GM12878 (cell line): ENCODE measurements at regions not wholly inside any gene's neighbourhood (a gene's known extent, or its start where the extent isn't known, plus 50 kb on each side); places are given as distances from the start of the nearest gene placed in this dataset.

Experiments used
- ATAC-seq: fragments of 200-7000 bp; cut with Tn5 transposase; 3 replicates; pipeline ENCODE4 v1.9.1; 2020; ENCODE audit warnings: mild to moderate bottlenecking, moderate library complexity
- BruUV-seq: library from RNA; stranded (reverse); fragments of 400-500 nt; replicated peaks from 2 replicates; lab custom pipeline; 2021; lab: Mats Ljungman, UMichigan
- CTCF ChIA-PET: fragments of 300-600 bp; sonication (Branson Sonifier 250); formaldehyde crosslinking; extraction: SDS; loops from one replicate; lab custom pipeline; 2021; ENCODE audit warnings: inconsistent platforms; lab: Yijun Ruan, JAX
- POLR2A ChIA-PET: fragments of 350-600 bp; formaldehyde crosslinking; extraction: SDS; loops from one replicate; lab custom pipeline; 2021; ENCODE audit warnings: inconsistent platforms; lab: Charles Lee
- RAD21 ChIA-PET: fragments of 300-600 bp; sonication (Branson Sonifier 250); formaldehyde crosslinking; loops from one replicate; lab custom pipeline; 2023; ENCODE audit warnings: antibody characterized with exemption; ENCODE audit not compliant: unreplicated experiment; lab: Charles Lee
- SMC1A ChIA-PET: fragments of 300-600 bp; sonication (Branson Sonifier 250); formaldehyde crosslinking; loops from one replicate; lab custom pipeline; 2023; ENCODE audit not compliant: unreplicated experiment, uncharacterized antibody; lab: Charles Lee
- DNase-seq: peaks from one replicate; pipeline ENCODE4 v3.0.0-alpha.2; 2011; ENCODE audit warnings: low read depth, low spot score
- FAIRE-seq: peaks from 3 replicates; lab custom pipeline; 2011; peaks lifted over from hg19 to GRCh38; lab: Jason Lieb, UNC
- H2AFZ ChIP-seq: 2 replicates; pipeline ENCODE4 v1.6.0; 2011; ENCODE audit warnings: low read depth, low read length, control low read depth; ENCODE audit not compliant: control insufficient read depth
- H3K27ac ChIP-seq: 2 replicates; pipeline ENCODE4 v1.5.1; 2011; ENCODE audit warnings: control low read depth; ENCODE audit not compliant: control insufficient read depth, insufficient read depth
- H3K27me3 ChIP-seq, 2 experiments: replicated peaks in 1 of 2; 2 replicates each; pipeline versions ENCODE4 v1.6.0 to v1.6.1; 2011; ENCODE audit warnings: low read length in 1 of 2; ENCODE audit not compliant: control insufficient read depth in 2 of 2, insufficient read depth in 2 of 2
- H3K36me3 ChIP-seq, 2 experiments: 2 replicates each; pipeline ENCODE4 v1.5.1; 2011; ENCODE audit warnings: low read length in 1 of 2; ENCODE audit not compliant: control insufficient read depth in 2 of 2, insufficient read depth in 2 of 2
- H3K4me1 ChIP-seq: 2 replicates; pipeline ENCODE4 v1.6.1; 2011; ENCODE audit warnings: mild to moderate bottlenecking, low read length, moderate library complexity, mixed read lengths; ENCODE audit not compliant: control insufficient read depth, insufficient read depth
- H3K4me2 ChIP-seq: 2 replicates; pipeline ENCODE4 v1.6.0; 2011; ENCODE audit warnings: control low read depth; ENCODE audit not compliant: control insufficient read depth, insufficient read depth
- H3K4me3 ChIP-seq: fragments of 200-600 bp; sonication (generic); 2 replicates; pipeline ENCODE4 v1.5.1; 2016
- H3K79me2 ChIP-seq: 2 replicates; pipeline ENCODE4 v1.6.0; 2011; ENCODE audit warnings: low read length; ENCODE audit not compliant: control insufficient read depth, insufficient read depth
- H3K9ac ChIP-seq: 2 replicates; pipeline ENCODE4 v1.8.0; 2011; ENCODE audit warnings: low read length, control low read depth, mixed read lengths; ENCODE audit not compliant: control insufficient read depth, insufficient read depth
- H3K9me3 ChIP-seq: replicated peaks from 3 replicates; pipeline ENCODE4 v1.5.1; 2011; ENCODE audit warnings: mild to moderate bottlenecking, low read length; ENCODE audit not compliant: control insufficient read depth, insufficient read depth
- H4K20me1 ChIP-seq: 2 replicates; pipeline ENCODE4 v1.6.0; 2011; ENCODE audit not compliant: control insufficient read depth, insufficient read depth
- ELK1 ChIP-seq: IDR thresholded peaks from 2 replicates; pipeline ENCODE4 v1.6.1; 2012; ENCODE audit warnings: low read depth, low read length, improper control_type of control experiment
- FOXM1 ChIP-seq: IDR thresholded peaks from 2 replicates; pipeline ENCODE4 v1.6.1; 2012; ENCODE audit warnings: low read depth, mild to moderate bottlenecking, inconsistent platforms, low read length, moderate library complexity
- KAT2A ChIP-seq: conservative IDR thresholded peaks from 2 replicates; pipeline ENCODE4 v1.6.1; 2011; ENCODE audit warnings: low read depth, low read length; ENCODE audit not compliant: control insufficient read depth
- MEF2B ChIP-seq: fragments of 450-650 bp; IDR thresholded peaks from 2 replicates; pipeline ENCODE4 v1.6.1; 2018; ENCODE audit warnings: mild to moderate bottlenecking, moderate library complexity; ENCODE audit not compliant: partially characterized antibody, poor library complexity, severe bottlenecking
- NBN ChIP-seq: fragments of 450-650 bp; IDR thresholded peaks from 2 replicates; pipeline ENCODE4 v1.6.1; 2016
- SP1 ChIP-seq: IDR thresholded peaks from one replicate; pipeline ENCODE4 v1.6.1; 2011; ENCODE audit warnings: low read depth, low read length
- WGBS: methylation state at CpG from one replicate; pipeline ENCODE4 v1.1.6; 2016; ENCODE audit warnings: low lambda C conversion rate; ENCODE audit not compliant: insufficient replicate concordance, insufficient coverage; ENCODE audit errors: missing lambda C conversion rate; 5-methylcytosine and 5-hydroxymethylcytosine counted together
- in situ Hi-C: fragments of 300-500 bp; cut with MboI; formaldehyde crosslinking; loops from 9 replicates; pipeline ENCODE4 v1.14.3; 2018; ENCODE audit warnings: mixed read lengths
- intact Hi-C: fragments of 100-400 bp; cut with micrococcal nuclease; formaldehyde crosslinking; loops from one replicate; pipeline ENCODE4 v1.14.2; 2022; ENCODE audit not compliant: unreplicated experiment
- TF ChIP-seq, protein P1 (sequence below): IDR thresholded peaks from 2 replicates; pipeline ENCODE4 v1.6.1; 2011; ENCODE audit warnings: borderline replicate concordance, low read depth, mild to moderate bottlenecking, moderate library complexity, mixed read lengths, low read length; ENCODE audit not compliant: insufficient read depth; ENCODE audit errors: extremely low read length

DNA sequence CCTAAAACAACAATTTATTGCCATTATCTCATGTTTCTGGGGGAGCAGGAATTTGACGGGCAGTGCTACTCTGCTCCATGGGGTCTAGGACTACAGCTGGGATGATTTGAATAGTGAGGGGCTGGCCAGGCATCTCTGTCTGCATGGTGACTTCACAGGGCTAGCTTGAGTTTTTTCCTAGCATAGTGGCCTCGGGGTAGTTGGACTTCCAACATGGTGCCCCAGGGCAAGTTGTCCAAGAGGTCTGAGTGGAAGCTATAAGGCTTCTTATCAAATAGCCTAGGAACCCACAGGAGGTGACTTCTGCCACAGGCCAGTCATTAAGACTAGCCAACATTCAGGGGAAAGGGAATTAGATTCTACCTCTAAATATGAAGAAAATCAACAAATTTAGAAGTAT is 92.0 kb upstream of the WLS start:
- in situ Hi-C loops (no loop called here), intact Hi-C loops (no loop called here)
- Histone ChIP-seq H2AFZ (no peak overlapping the region), H3K27me3 (no peaks in the 10 kb centered on the region; a peak in 1 of 4 replicates), H3K36me3 (no peaks in the 10 kb centered on the region), H3K4me3 (no peak overlapping the region), H3K4me2 (no peak overlapping the region), H3K79me2 (no peaks in the 10 kb centered on the region), H4K20me1 (no peaks in the 10 kb centered on the region), H3K4me1 (no peaks in the 10 kb centered on the region), H3K9me3 (no peaks in the 10 kb centered on the region)
- ChIA-PET POLR2A (no interaction called here), SMC1A (interaction anchor here (1.1 kb wide), 1 partner anchor 14 kb away, joined by 3 read pairs; no protein-coding TSS in a partner anchor), RAD21 (no interaction called here), CTCF (interaction anchor here (1.2 to 7.9 kb wide), 3 partner anchors 22 to 208 kb away, joined by 3 to 94 read pairs (median 3); no protein-coding TSS in a partner anchor)
- no TSS peak for BruUV-seq
- FAIRE-seq (no peak), ATAC-seq (no peak), DNase-seq (no peak)
- TF ChIP-seq, protein P1, sequence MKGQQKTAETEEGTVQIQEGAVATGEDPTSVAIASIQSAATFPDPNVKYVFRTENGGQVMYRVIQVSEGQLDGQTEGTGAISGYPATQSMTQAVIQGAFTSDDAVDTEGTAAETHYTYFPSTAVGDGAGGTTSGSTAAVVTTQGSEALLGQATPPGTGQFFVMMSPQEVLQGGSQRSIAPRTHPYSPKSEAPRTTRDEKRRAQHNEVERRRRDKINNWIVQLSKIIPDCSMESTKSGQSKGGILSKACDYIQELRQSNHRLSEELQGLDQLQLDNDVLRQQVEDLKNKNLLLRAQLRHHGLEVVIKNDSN = no peak
- no peak for TF ChIP-seq MEF2B
- TF ChIP-seq, all 136 proteins: peak for 0
- 17% methylated on average over 2 of the region's 2 CpGs for WGBS
- H3K9ac ChIP-seq = no peak overlapping the region
- H3K27ac ChIP-seq = no peak overlapping the region

DNA sequence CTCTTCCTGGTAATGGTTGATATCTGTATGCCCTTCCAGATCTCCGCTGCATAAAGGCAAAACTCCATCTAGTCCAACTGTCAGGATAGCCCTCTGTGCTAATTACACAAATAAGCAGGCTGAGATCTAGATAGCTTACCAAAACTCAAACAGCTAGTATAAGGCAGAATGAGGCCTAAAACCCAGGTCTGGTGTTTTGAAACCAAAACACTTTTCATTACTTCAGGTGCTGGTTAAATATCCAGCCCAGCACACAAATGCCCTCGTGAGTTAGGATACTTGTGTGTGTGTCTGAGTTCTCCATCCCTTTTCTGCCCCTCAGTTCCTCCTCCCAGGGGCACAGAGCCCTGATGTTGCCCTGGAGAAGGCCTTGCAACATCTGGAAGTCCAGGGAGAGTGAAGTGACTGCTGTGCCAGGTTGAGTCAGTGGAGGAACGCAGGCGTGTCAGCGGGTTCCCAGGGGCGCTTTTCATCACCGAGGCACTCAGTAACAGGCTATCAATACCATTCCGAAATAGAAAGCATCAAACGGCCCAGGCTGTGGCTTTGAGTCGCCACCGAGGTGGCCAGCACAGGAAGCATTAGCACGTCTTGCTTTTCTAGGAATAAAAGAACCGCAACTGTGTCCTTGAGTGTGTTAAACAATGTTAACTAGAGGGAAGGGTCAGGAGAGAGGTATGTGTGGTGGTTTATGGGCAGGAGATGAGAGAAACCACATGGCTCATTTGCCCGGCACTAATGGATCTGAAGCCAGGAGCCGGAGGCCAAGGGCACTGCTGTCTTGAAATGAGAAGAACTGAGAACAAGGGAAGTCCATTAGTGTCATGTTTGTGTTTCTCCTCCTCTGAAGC is 90.7 kb upstream of the WLS start:
- Histone ChIP-seq H3K4me1 (no peaks in the 10 kb centered on the region), H3K36me3 (no peaks in the 10 kb centered on the region), H3K9me3 (no peaks in the 10 kb centered on the region), H3K27me3 (no peaks in the 10 kb centered on the region; a peak in 1 of 4 replicates), H3K4me2 (no peak overlapping the region), H3K4me3 (no peak overlapping the region), H3K79me2 (no peaks in the 10 kb centered on the region), H4K20me1 (no peaks in the 10 kb centered on the region), H3K27ac (no peak overlapping the region), H3K9ac (no peak overlapping the region), H2AFZ (no peak overlapping the region)
- SMC1A ChIA-PET = interaction anchor here (0.8 to 5.1 kb wide), 3 partner anchors 9 to 203 kb away, joined by 4 to 50 read pairs (median 5); no protein-coding TSS in a partner anchor
- CTCF ChIA-PET = interaction anchor here (1.0 to 7.9 kb wide), 4 partner anchors 11 to 202 kb away, joined by 3 to 94 read pairs (median 7); no protein-coding TSS in a partner anchor
- ATAC-seq = peak; percentile 21; the same call in 1 of the 3 replicates
- no TSS peak for BruUV-seq
- RAD21 ChIA-PET = interaction anchor here (2.2 kb wide), 1 partner anchor 203 kb away, joined by 9 read pairs; no protein-coding TSS in a partner anchor
- no peak for DNase-seq
- in situ Hi-C loops (no loop called here), intact Hi-C loops (no loop called here)
- TF ChIP-seq ELK1 = no peak
- TF ChIP-seq SP1 = no peak
- TF ChIP-seq FOXM1 = no peak
- no peak for TF ChIP-seq NBN
- no peak for TF ChIP-seq KAT2A
- 36% methylated on average over 15 of the region's 15 CpGs for WGBS
- POLR2A ChIA-PET = no interaction called here
- FAIRE-seq = no peak
